Stimulated activated CD8-positive, alpha-beta memory T cell treated with anti-CD3 and anti-CD28 coated beads, Interleukin-2, amount 100 ng/mL, for 1 hour (primary cell): ENCODE measurements at regions not wholly inside any gene's neighbourhood (a gene's known extent, or its start where the extent isn't known, plus 50 kb on each side); places are given as distances from the start of the nearest gene placed in this dataset.

Source experiments
- DNase-seq, 2 donors: peaks; one replicate each; pipeline ENCODE4 v3.0.0-alpha.2; 2020; ENCODE audit warnings: low read depth in 2 of 2

- no peak for DNase-seq
Measured at GRCh38 chr10:44056967-44057805, 327.7 kb downstream of the CXCL12 start.

- DNase-seq, result no peak
Measured at GRCh38 chr10:44056206-44056605, 328.7 kb downstream of the CXCL12 start.

GRCh38 chr10:44054046-44054445 lies 330.9 kb downstream of the CXCL12 start:
- no peak for DNase-seq

- no peak for DNase-seq
Measured at GRCh38 chr10:44053391-44053790, 331.5 kb downstream of the CXCL12 start.

GRCh38 chr10:44051584-44052385 lies 333.1 kb downstream of the CXCL12 start:
- DNase-seq, result no peak

GRCh38 chr10:44051091-44051490 lies 333.8 kb downstream of the CXCL12 start:
- DNase-seq, result no peak

- DNase-seq, result no peak
Measured at GRCh38 chr10:44049301-44050015, 335.4 kb downstream of the CXCL12 start.

GRCh38 chr10:44047361-44047760 lies 337.5 kb downstream of the CXCL12 start:
- DNase-seq, result no peak

GRCh38 chr10:44046605-44047004 lies 338.3 kb downstream of the CXCL12 start:
- no peak for DNase-seq

- no peak for DNase-seq
Measured at GRCh38 chr10:44045020-44045419, 339.9 kb downstream of the CXCL12 start.

- DNase-seq, result no peak
Measured at GRCh38 chr10:44044549-44044948, 340.3 kb downstream of the CXCL12 start.

GRCh38 chr10:44043646-44044375 lies 341.1 kb downstream of the CXCL12 start:
- no peak for DNase-seq

- DNase-seq, result no peak
Measured at GRCh38 chr10:44042926-44043602, 341.8 kb downstream of the CXCL12 start.

- DNase-seq, result no peak
Measured at GRCh38 chr10:44042075-44042770, 342.7 kb downstream of the CXCL12 start.

GRCh38 chr10:44039599-44039998 lies 345.3 kb downstream of the CXCL12 start:
- DNase-seq, result no peak

GRCh38 chr10:44036425-44036824 lies 348.5 kb downstream of the CXCL12 start:
- no peak for DNase-seq

GRCh38 chr10:44035474-44036197 lies 349.3 kb downstream of the CXCL12 start:
- no peak for DNase-seq

- DNase-seq, result no peak
Measured at GRCh38 chr10:44034946-44035345, 350.0 kb downstream of the CXCL12 start.

GRCh38 chr10:44033008-44033407 lies 351.9 kb downstream of the CXCL12 start:
- DNase-seq, result no peak

- DNase-seq, result no peak
Measured at GRCh38 chr10:44032216-44032615, 352.7 kb downstream of the CXCL12 start.
